Endothelial cell of umbilical vein (primary cell): ENCODE measurements at regions not wholly inside any gene's neighbourhood (a gene's known extent, or its start where the extent isn't known, plus 50 kb on each side); places are given as distances from the start of the nearest gene placed in this dataset.

Experiments used
- BruUV-seq: library from RNA; stranded (reverse); fragments of 400-500 nt; replicated peaks from 2 replicates; lab custom pipeline; 2021; lab: Mats Ljungman, UMichigan
- CTCF ChIA-PET: fragments of 300-600, 350-600 bp; sonication (Branson Sonifier 250); formaldehyde crosslinking; loops from one replicate; lab custom pipeline; 2021; ENCODE audit warnings: antibody characterized with exemption, inconsistent platforms; lab: Charles Lee
- POLR2A ChIA-PET: fragments of 300-600, 350-600 bp; sonication (Branson Sonifier 250); formaldehyde crosslinking; loops from one replicate; lab custom pipeline; 2021; ENCODE audit warnings: antibody characterized with exemption, inconsistent platforms; lab: Charles Lee
- DNase-seq: peaks from one replicate; pipeline ENCODE4 v3.0.0-alpha.2; 2011; ENCODE audit warnings: low read depth, low spot score
- FAIRE-seq: peaks from 2 replicates; lab custom pipeline; 2011; peaks lifted over from hg19 to GRCh38; lab: Jason Lieb, UNC
- H2AFZ ChIP-seq: 2 replicates; pipeline ENCODE4 v1.6.0; 2012; ENCODE audit warnings: low read depth, low read length, control low read depth, inconsistent platforms
- H3K27ac ChIP-seq: 2 replicates; pipeline ENCODE4 v1.5.1; 2011; ENCODE audit warnings: low read depth, mild to moderate bottlenecking, control low read depth, low read length, moderate library complexity; ENCODE audit not compliant: insufficient read depth
- H3K27me3 ChIP-seq, 2 experiments: 2 replicates each; pipeline versions ENCODE4 v1.6.0 to v1.6.1; 2011; ENCODE audit warnings: low read length in 2 of 2, mixed read lengths in 1 of 2; ENCODE audit not compliant: control insufficient read depth in 2 of 2, insufficient read depth in 2 of 2
- H3K36me3 ChIP-seq, 2 experiments: 2 replicates in 1 of 2; 3 replicates in 1 of 2; pipeline ENCODE4 v1.5.1; 2011; ENCODE audit warnings: low read length in 2 of 2, mild to moderate bottlenecking in 1 of 2, moderate library complexity in 1 of 2; ENCODE audit not compliant: control insufficient read depth in 2 of 2, insufficient read depth in 2 of 2; ENCODE audit errors: extremely low read depth in 1 of 2
- H3K4me1 ChIP-seq: 3 replicates; pipeline ENCODE4 v1.5.1; 2011; ENCODE audit warnings: mild to moderate bottlenecking, low read length; ENCODE audit not compliant: control insufficient read depth, insufficient read depth; ENCODE audit errors: extremely low read depth
- H3K4me2 ChIP-seq: 2 replicates; pipeline ENCODE4 v1.6.1; 2011; ENCODE audit warnings: low read length, control low read depth, mixed read lengths; ENCODE audit not compliant: insufficient read depth
- H3K4me3 ChIP-seq, 3 experiments: fragments of 200-600 bp in 1 of 3; sonication (generic), shearing (Covaris generic) in 1 of 3; replicated peaks in 1 of 3; 2 replicates each; pipeline ENCODE4 v1.5.1; 2011 to 2016; ENCODE audit warnings: control low read depth in 3 of 3, low read length in 3 of 3, mild to moderate bottlenecking in 2 of 3, inconsistent platforms in 1 of 3, low read depth in 1 of 3, moderate library complexity in 1 of 3; ENCODE audit not compliant: insufficient read depth in 1 of 3
- H3K79me2 ChIP-seq: 2 replicates; pipeline ENCODE4 v1.6.0; 2012; ENCODE audit warnings: low read length, inconsistent platforms; ENCODE audit not compliant: control insufficient read depth, insufficient read depth
- H3K9ac ChIP-seq: replicated peaks from 2 replicates; pipeline ENCODE3; 2011; ENCODE audit warnings: low read length, control low read depth; ENCODE audit not compliant: insufficient read depth; ENCODE audit errors: extremely low read depth
- H3K9me1 ChIP-seq: replicated peaks from 3 replicates; pipeline ENCODE4 v1.6.0; 2011; ENCODE audit warnings: mild to moderate bottlenecking, low read length; ENCODE audit not compliant: control insufficient read depth, insufficient read depth; ENCODE audit errors: extremely low read depth
- H3K9me3 ChIP-seq: replicated peaks from 2 replicates; pipeline ENCODE4 v1.5.1; 2012; ENCODE audit warnings: low read length, inconsistent platforms; ENCODE audit not compliant: control insufficient read depth, insufficient read depth
- H4K20me1 ChIP-seq: replicated peaks from 2 replicates; pipeline ENCODE3; 2011; ENCODE audit warnings: mild to moderate bottlenecking, low read length; ENCODE audit not compliant: control insufficient read depth, insufficient read depth; ENCODE audit errors: extremely low read depth
- CTCF ChIP-seq, 2 donors: IDR thresholded peaks; 1 replicate in 1 of 2; 2 replicates in 1 of 2; pipeline ENCODE4 v1.5.1; 2011; ENCODE audit warnings: low read length in 2 of 2, mild to moderate bottlenecking in 2 of 2, moderate library complexity in 2 of 2, control low read depth in 1 of 2, inconsistent platforms in 1 of 2, low read depth in 1 of 2; ENCODE audit not compliant: insufficient read depth in 1 of 2; ENCODE audit errors: extremely low read depth in 1 of 2
- EZH2 ChIP-seq: IDR thresholded peaks from 2 replicates; pipeline ENCODE4 v1.6.1; 2012; ENCODE audit warnings: borderline replicate concordance, low read depth, mild to moderate bottlenecking, moderate library complexity, low read length, inconsistent platforms; ENCODE audit not compliant: severe bottlenecking
- FOS ChIP-seq: IDR thresholded peaks from 2 replicates; pipeline ENCODE4 v1.6.1; 2011; ENCODE audit warnings: mild to moderate bottlenecking, low read length, moderate library complexity, borderline replicate concordance; ENCODE audit not compliant: insufficient read depth
- GATA2 ChIP-seq: IDR thresholded peaks from 2 replicates; pipeline ENCODE4 v1.7.0; 2011; ENCODE audit warnings: low read depth, mild to moderate bottlenecking, moderate library complexity, mixed read lengths, low read length; ENCODE audit not compliant: insufficient read length, insufficient read depth
- JUN ChIP-seq: IDR thresholded peaks from 2 replicates; pipeline ENCODE4 v1.6.1; 2011; ENCODE audit warnings: borderline replicate concordance, low read depth; ENCODE audit not compliant: insufficient read length, insufficient read depth
- MAX ChIP-seq: IDR thresholded peaks from 2 replicates; pipeline ENCODE4 v1.6.1; 2011; ENCODE audit not compliant: insufficient read depth, insufficient read length
- MYC ChIP-seq: IDR thresholded peaks from one replicate; pipeline ENCODE4 v1.6.1; 2011; ENCODE audit warnings: mild to moderate bottlenecking, low read depth, low read length
- POLR2A ChIP-seq: IDR thresholded peaks from 2 replicates; pipeline ENCODE4 v1.6.1; 2012; ENCODE audit warnings: low read depth, mild to moderate bottlenecking, control low read depth, low read length
- POLR2AphosphoS5 ChIP-seq: IDR thresholded peaks from 2 replicates; pipeline ENCODE4 v1.6.1; 2012; ENCODE audit warnings: low read depth, mild to moderate bottlenecking, control low read depth, low read length, moderate library complexity; ENCODE audit not compliant: insufficient read depth
- dilution Hi-C: fragments of 300-500 bp; cut with MboI; formaldehyde crosslinking; loops from one replicate; pipeline ENCODE4 v1.15.0; 2019; ENCODE audit warnings: low sequenced_read_pairs; ENCODE audit not compliant: extremely low pct_ligation_motif_present
- intact Hi-C: fragments of 100-400 bp; cut with micrococcal nuclease; formaldehyde crosslinking; loops from one replicate; pipeline ENCODE4 v1.10.0; 2022

- TF ChIP-seq MYC (no peak), CTCF (IDR thresholded peaks at IDR 0.05; ENCODE audit: extremely low read depth in 1 of 2, insufficient read depth in 1 of 2, low read depth in 1 of 2, low read length in 2 of 2) (no peak), GATA2 (no peak), MAX (no peak), FOS (no peak), POLR2AphosphoS5 (no peak), POLR2A (no peak), JUN (no peak), EZH2 (no peak)
- H3K27ac ChIP-seq = no peak overlapping the region
- H3K79me2 ChIP-seq = no peaks in the 10 kb centered on the region
- no peak overlapping the region for H3K9ac ChIP-seq
- H3K4me3 ChIP-seq = no peak overlapping the region
- CTCF ChIA-PET = no interaction called here
- H2AFZ ChIP-seq = no peak overlapping the region
- no peaks in the 10 kb centered on the region for H3K9me1 ChIP-seq
- FAIRE-seq (peak; percentile 4), DNase-seq (no peak)
- intact Hi-C loops (no loop called here), dilution Hi-C loops (no loop called here)
- POLR2A ChIA-PET = no interaction called here
- no TSS peak for BruUV-seq
- H4K20me1 ChIP-seq = no peaks in the 10 kb centered on the region
- no peaks in the 10 kb centered on the region for H3K27me3 ChIP-seq
- H3K9me3 ChIP-seq = no peaks in the 10 kb centered on the region
- no peak overlapping the region for H3K4me2 ChIP-seq
- H3K36me3 ChIP-seq = no peaks in the 10 kb centered on the region
- peaks cover 20% of the 10 kb centered on the region for H3K4me1 ChIP-seq
These were observed 270.6 kb upstream of the HES1 start for GRCh38 chr3:193865339-193865738.
